HG03060 (cell line): ENCODE measurements at regions not wholly inside any gene's neighbourhood (a gene's known extent, or its start where the extent isn't known, plus 50 kb on each side); places are given as distances from the start of the nearest gene placed in this dataset.
"Not testable (repeated sequence)": the region's sequence is repeated elsewhere in the genome, so short reads cannot be mapped to it uniquely, and the experiment has no call there.

ENCODE experiments used
- ATAC-seq: cut with Tn5 transposase; IDR thresholded peaks from one replicate; pipeline ENCODE4 v1.9.1; 2021; ENCODE audit warnings: low read depth, moderate number of reproducible peaks; ENCODE audit not compliant: unreplicated experiment

DNA sequence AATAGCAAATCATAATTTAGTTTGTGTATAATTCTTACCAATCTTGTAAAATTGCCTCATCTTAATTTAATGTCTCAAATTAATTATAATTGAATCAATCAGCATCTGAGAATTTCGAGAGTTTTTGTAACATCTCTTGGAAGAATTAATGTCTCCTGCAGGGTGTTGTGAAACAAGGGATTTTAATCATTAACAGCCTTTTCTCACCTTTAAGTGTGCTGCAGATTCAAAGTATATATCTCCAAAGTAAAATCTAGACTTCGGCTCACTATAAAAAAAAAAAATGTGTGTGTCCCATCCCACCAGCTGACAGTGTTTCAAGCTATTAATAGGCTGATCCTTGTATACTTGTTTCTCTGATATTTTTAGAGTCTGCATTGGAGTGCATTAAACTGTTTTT, 603.1 kb downstream of the ETNK1 start:
- no peak for ATAC-seq

DNA sequence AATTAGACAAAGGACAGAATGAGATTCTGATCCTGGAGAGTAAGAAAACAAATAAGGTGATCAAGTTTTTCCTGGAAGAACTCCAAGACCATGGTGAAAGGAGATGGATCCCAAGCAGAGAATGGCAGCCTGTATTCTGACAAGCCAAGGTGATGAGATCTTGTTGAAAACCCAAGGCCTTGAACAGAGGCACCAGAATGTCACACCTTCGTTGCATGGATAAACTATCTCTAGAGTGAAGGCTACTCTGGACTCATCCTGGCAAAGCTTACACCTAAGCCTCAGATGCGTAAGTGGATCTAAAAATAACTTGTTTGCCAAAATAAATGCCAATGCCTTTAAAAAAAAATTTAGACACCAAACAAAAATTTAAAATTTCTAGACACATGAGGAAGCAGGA, 605.9 kb downstream of the ETNK1 start:
- no peak for ATAC-seq

- ATAC-seq, result no peak
These were observed 611.3 kb downstream of the ETNK1 start for GRCh38 chr12:23236066-23236780.

- ATAC-seq, result no peak
These were observed 611.8 kb downstream of the ETNK1 start for GRCh38 chr12:23236811-23237210.

GRCh38 chr12:23238190-23238589, 613.2 kb downstream of the ETNK1 start:
- no peak for ATAC-seq

- ATAC-seq, result no peak
These were observed 614.0 kb downstream of the ETNK1 start for GRCh38 chr12:23238957-23239356.

GRCh38 chr12:23245186-23245585, 620.2 kb downstream of the ETNK1 start:
- no peak for ATAC-seq

DNA sequence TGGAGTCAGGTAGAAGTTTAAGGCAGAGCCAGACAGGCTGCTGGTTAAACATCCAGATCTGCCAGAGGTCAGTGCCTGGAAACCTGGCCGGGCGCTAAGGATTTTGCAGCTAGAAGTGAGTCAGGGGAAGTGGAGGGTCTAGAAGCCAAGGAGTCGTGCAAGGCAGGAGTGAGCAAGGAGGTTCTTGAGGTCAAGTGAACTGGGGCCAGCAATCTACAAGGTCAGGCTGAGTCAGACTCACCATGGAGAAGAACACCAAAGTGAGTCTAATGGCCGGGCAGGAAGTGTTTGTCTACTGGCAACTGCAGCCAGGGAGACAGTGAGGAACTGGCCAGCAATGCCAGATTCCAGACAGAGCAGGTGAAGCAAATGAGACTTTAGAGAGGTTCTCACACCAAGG, 628.2 kb downstream of the ETNK1 start:
- ATAC-seq, result no peak

- ATAC-seq, result not testable (repeated sequence)
These were observed 628.9 kb downstream of the ETNK1 start for GRCh38 chr12:23253910-23254309.

DNA sequence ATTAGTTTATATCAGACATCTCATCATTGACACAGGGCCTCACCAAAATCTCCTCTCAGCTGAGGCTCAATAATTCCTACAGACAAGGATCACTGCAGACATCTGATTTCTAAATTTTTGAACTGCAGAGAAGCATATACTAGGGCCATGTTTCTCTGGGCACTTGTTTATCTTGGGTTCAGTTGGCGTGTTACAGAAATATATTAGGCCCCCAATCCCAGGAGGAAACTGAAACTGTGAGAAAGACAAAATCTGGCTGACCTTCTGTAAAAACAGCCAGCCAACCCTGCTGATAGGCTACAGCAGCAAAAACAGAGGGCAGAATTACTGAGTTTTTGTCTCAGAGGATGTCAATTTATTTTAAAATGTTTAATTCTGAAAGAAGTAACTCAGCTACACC, 634.6 kb downstream of the ETNK1 start:
- no peak for ATAC-seq

DNA sequence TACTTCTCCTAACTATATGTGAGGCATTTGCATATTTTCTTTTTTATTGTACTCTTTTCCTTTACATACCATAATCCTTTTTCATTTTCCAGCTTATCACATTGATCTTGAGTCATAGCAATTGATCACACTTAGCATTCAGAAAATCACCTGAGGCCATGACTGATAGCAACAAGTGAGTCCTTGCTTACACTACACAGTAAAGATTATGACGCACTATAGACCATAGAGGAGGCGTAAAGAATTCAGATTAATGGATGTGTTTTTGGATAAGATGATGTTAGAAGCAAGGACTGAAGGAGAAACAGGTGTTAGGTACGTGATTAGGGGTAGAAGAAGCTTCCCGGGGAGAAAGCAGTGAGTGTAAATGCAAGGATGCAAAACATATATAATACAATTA, 637.7 kb downstream of the ETNK1 start:
- no peak for ATAC-seq

GRCh38 chr12:23277831-23278230, 652.9 kb downstream of the ETNK1 start:
- ATAC-seq, result no peak

GRCh38 chr12:23281295-23281694, 656.3 kb downstream of the ETNK1 start:
- ATAC-seq, result no peak

DNA sequence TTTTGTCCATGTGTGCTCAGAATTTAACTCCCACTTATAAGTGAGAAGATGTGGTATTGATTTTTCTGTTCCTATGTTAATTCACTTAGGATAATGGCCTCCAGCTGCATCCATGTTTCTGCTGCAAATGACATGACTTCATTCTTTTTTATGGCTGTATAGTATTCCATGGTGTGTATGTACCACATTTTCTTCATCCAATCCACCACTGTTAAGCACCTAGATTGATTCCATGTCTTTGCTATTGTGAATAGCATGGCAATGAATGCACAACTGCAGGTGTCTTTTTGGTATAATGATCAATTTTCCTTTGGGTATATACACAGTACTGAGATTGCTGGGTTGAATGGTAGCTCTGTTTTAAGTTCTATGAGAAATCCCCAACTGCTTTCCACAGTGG, 657.7 kb downstream of the ETNK1 start:
- ATAC-seq, result no peak

- ATAC-seq, result not testable (repeated sequence)
These were observed 661.0 kb downstream of the ETNK1 start for GRCh38 chr12:23285764-23286530.

DNA sequence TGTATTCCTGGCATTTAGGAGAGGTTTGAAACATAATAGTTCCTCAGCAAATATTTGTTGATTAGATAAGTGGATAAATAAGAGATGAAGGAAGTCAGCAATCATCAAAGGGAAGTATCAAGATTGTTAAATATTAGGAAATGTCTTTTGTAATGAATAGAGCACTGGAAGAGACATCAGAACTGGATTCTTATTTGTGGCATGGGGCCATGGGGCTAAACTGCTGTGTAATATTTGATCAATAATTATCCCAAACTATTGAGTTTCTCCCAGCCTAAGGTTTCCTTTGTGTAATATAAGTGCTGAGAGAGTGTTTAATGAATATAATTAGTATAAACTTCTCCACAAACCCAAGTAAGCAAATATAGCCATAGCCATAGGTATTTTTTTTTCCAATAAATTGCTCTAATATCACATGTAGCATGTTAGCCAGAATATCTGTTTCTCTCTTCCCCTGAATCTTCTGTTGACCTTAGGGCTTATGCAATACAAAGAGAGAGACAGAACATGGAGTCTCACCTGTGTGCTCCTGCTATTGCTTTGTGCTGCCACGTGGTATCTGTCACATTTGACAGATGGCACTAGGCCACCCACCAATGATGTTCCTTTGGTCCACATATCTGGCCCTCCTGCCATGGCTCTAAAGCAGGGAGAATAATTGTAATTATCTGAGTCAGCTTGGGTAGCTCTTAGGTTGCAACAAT, 658.7 kb downstream of the SOX5 start:
- ATAC-seq, result no peak

GRCh38 chr12:23303220-23303619, 646.2 kb downstream of the SOX5 start:
- ATAC-seq, result no peak

DNA sequence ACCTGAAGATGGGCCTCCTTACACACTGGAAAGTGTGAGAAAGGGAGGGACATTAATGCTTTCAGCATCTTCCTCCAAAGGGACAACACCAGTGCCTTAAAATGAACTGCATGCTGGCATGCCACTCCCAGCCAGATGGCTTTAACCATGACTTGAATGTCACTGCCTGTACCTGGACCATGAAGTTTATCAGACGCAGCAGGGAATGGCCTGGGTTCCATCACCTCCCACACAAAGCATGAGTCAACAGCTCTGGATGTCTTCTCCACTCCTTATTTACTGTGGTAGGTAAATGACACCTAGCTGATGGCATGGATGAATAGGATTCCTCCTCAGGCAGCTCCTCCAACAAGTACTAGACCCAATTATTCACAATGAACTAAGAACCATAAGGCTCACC, 645.6 kb downstream of the SOX5 start:
- no peak for ATAC-seq

DNA sequence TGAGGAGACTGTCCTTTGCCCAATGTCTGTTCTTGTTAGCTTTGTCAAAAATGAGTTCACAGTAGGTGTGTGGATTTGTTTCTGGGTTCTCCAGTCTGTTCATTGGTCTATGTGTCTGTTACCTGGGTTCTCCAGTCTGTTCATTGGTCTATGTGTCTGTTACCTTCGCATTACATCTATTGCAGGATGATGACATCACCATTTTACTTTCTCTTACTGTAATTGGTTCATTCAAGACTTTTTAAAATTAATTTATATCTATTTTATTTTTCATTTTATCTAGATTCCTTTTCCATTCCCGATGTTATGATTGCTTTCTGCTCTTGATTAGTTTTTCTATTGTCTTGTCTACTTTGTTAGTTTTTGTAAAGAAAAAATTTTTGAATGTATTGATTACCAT, 615.5 kb downstream of the SOX5 start:
- ATAC-seq, result no peak

DNA sequence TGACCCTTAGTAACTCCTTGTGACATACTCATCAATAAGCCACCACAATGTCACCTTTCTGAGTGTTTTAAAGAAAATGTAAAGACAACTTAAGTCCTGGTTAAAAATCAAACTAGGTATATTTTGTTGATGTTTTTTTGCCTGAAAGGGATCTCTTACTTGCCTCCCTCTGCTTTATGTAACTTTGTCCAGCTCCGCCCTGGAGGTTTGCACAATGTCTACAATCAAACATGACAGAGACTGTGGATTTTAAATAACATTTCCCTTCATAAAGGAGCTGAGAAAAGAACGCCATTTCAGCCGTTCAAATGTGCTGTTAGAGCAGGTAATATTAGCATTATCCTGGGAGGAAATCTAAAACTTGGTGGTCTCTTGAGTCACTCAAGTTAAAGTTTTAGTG, 613.9 kb downstream of the SOX5 start:
- no peak for ATAC-seq

DNA sequence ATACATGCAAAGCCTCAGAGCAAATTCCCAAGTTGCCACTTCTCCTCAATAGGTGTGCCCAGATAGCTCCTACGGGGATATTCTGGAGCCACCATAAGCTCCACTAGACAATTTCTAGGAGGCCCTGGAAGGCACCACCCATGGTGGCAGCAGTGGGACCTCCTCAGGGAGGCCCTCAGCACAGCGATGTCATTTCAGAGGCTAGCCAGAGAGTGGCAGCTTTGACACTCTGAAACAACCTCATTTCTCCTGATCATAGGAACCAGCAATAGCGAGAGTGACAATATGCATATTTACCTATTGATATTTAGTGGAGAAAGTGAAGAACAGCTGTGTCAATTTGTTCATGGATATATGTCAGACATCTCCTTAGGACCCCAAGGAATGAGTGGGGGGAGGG, 612.3 kb downstream of the SOX5 start:
- ATAC-seq, result no peak

GRCh38 chr12:23340351-23340750, 609.1 kb downstream of the SOX5 start:
- ATAC-seq, result no peak
